ENCODE measurements at regions not wholly inside any gene's neighbourhood (a gene's known extent, or its start where the extent isn't known, plus 50 kb on each side); places are given as distances from the start of the nearest gene placed in this dataset.

- no peak for TF ChIP-seq CTCF (IDR thresholded peaks at IDR 0.05; ENCODE audit: insufficient read depth, low read length, missing control alignments)
- ChIA-PET CTCF (interaction anchor here (1.2 to 1.8 kb wide), 4 partner anchors 37 to 62 kb away, joined by 3 to 6 read pairs (median 4); no protein-coding TSS in a partner anchor), POLR2A (no interaction called here)
- no peak overlapping the region for H3K4me3 ChIP-seq (ENCODE audit: low read depth, low read length)
- no peak for DNase-seq (ENCODE audit: low read depth, low spot score)
Observed at GRCh38 chr7:25031432-25031831, 51.5 kb upstream of the OSBPL3 start.

- DNase-seq (ENCODE audit: low read depth, low spot score) = no peak
- H3K4me3 ChIP-seq (ENCODE audit: low read depth, low read length) = no peak overlapping the region
- ChIA-PET CTCF (interaction anchor here (1.2 to 1.8 kb wide), 5 partner anchors 37 to 68 kb away, joined by 3 to 6 read pairs (median 4); no protein-coding TSS in a partner anchor), POLR2A (no interaction called here)
- TF ChIP-seq CTCF (IDR thresholded peaks at IDR 0.05; ENCODE audit: insufficient read depth, low read length, missing control alignments) = no peak
Observed at GRCh38 chr7:25031007-25031406, 51.0 kb upstream of the OSBPL3 start.
